ENCODE measurements at regions not wholly inside any gene's neighbourhood (a gene's known extent, or its start where the extent isn't known, plus 50 kb on each side); places are given as distances from the start of the nearest gene placed in this dataset.
"Not testable (repeated sequence)": the region's sequence is repeated elsewhere in the genome, so short reads cannot be mapped to it uniquely, and the experiment has no call there.

GRCh38 chr6:170040115-170040500 lies 250.8 kb downstream of the DLL1 start:
- DNase-seq = no peak

GRCh38 chr6:170039156-170040114 lies 251.4 kb downstream of the DLL1 start:
- DNase-seq = no peak

GRCh38 chr6:170038708-170039107 lies 252.2 kb downstream of the DLL1 start:
- DNase-seq = no peak

GRCh38 chr6:170038251-170038650 lies 252.6 kb downstream of the DLL1 start:
- DNase-seq = no peak

- no peak for DNase-seq
Measured at GRCh38 chr6:170037541-170038250, 253.2 kb downstream of the DLL1 start.

GRCh38 chr6:170036916-170037315 lies 254.0 kb downstream of the DLL1 start:
- DNase-seq = no peak

- DNase-seq = not testable (repeated sequence)
Measured at GRCh38 chr6:170036367-170036766, 254.5 kb downstream of the DLL1 start.

- DNase-seq = no peak
Measured at GRCh38 chr6:170035901-170036304, 255.0 kb downstream of the DLL1 start.

- DNase-seq = no peak
Measured at GRCh38 chr6:170035044-170035443, 255.8 kb downstream of the DLL1 start.

- no peak for DNase-seq
Measured at GRCh38 chr6:170034294-170034693, 256.6 kb downstream of the DLL1 start.

GRCh38 chr6:170033666-170034065 lies 257.2 kb downstream of the DLL1 start:
- no peak for DNase-seq

- DNase-seq = no peak
Measured at GRCh38 chr6:170032706-170033309, 258.1 kb downstream of the DLL1 start.

- DNase-seq = no peak
Measured at GRCh38 chr6:170032197-170032596, 258.7 kb downstream of the DLL1 start.

GRCh38 chr6:170031684-170032121 lies 259.2 kb downstream of the DLL1 start:
- DNase-seq = no peak

- no peak for DNase-seq
Measured at GRCh38 chr6:170030821-170031471, 259.9 kb downstream of the DLL1 start.

GRCh38 chr6:170030284-170030815 lies 260.5 kb downstream of the DLL1 start:
- DNase-seq = no peak

- DNase-seq = no peak
Measured at GRCh38 chr6:170029416-170030283, 261.2 kb downstream of the DLL1 start.

GRCh38 chr6:170028629-170029345 lies 262.1 kb downstream of the DLL1 start:
- no peak for DNase-seq

- DNase-seq = no peak
Measured at GRCh38 chr6:170027647-170028043, 263.2 kb downstream of the DLL1 start.

- no peak for DNase-seq
Measured at GRCh38 chr6:170026751-170027646, 263.9 kb downstream of the DLL1 start.

All from stimulated activated CD4-positive, alpha-beta T cell treated with anti-CD3 and anti-CD28 coated beads, Interleukin-15, amount 100 ng/mL, for 24 hours (primary cell).